Adrenal gland (tissue), 5 donors: ENCODE measurements at regions not wholly inside any gene's neighbourhood (a gene's known extent, or its start where the extent isn't known, plus 50 kb on each side); places are given as distances from the start of the nearest gene placed in this dataset.

ENCODE experiments used
- POLR2A ChIP-seq, 2 donors: fragments of 450-650 bp; IDR thresholded peaks; one replicate each; pipeline ENCODE4 v1.6.1; 2017; ENCODE audit warnings: antibody characterized with exemption in 2 of 2, mild to moderate bottlenecking in 2 of 2, moderate library complexity in 1 of 2
- TF ChIP-seq, protein P1 (sequence below), 6 experiments: fragments of 450-650 bp in 4 of 6; fragments of 200-600 bp in 2 of 6; sonication (generic) in 1 of 6; IDR thresholded peaks; 1 replicate in 5 of 6; 2 replicates in 1 of 6; pipeline versions ENCODE4 v1.5.1 to v1.8.0; 2016 to 2021; ENCODE audit warnings: antibody characterized with exemption in 6 of 6, mild to moderate bottlenecking in 2 of 6, moderate library complexity in 1 of 6
- donor health status: DM: no; HTN: no; CAD: no.

DNA sequence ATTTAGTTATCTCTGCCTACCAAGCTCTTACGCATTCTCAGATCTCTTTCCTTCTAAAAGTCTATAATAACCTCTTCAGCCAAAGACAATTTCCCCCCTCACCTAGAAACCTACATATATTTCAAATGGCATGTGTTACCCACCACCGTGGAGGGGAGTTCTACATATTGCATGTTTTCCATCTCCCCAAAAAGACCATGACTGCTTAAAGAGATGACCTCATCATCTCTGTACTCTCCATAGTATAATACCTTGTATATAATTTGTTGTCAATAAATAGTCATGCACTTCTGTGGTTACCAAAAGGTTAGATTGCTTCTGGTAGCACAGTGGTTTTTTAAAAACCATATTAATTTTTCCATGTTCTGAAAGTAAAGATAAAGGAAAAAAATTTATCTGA is 148.4 kb downstream of the TBX18 start:
- no peak for TF ChIP-seq POLR2A (IDR thresholded peaks at IDR 0.05)
- TF ChIP-seq, protein P1, sequence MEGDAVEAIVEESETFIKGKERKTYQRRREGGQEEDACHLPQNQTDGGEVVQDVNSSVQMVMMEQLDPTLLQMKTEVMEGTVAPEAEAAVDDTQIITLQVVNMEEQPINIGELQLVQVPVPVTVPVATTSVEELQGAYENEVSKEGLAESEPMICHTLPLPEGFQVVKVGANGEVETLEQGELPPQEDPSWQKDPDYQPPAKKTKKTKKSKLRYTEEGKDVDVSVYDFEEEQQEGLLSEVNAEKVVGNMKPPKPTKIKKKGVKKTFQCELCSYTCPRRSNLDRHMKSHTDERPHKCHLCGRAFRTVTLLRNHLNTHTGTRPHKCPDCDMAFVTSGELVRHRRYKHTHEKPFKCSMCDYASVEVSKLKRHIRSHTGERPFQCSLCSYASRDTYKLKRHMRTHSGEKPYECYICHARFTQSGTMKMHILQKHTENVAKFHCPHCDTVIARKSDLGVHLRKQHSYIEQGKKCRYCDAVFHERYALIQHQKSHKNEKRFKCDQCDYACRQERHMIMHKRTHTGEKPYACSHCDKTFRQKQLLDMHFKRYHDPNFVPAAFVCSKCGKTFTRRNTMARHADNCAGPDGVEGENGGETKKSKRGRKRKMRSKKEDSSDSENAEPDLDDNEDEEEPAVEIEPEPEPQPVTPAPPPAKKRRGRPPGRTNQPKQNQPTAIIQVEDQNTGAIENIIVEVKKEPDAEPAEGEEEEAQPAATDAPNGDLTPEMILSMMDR (IDR thresholded peaks at IDR 0.05): no peak
